ENCODE measurements at regions not wholly inside any gene's neighbourhood (a gene's known extent, or its start where the extent isn't known, plus 50 kb on each side); places are given as distances from the start of the nearest gene placed in this dataset.

DNA sequence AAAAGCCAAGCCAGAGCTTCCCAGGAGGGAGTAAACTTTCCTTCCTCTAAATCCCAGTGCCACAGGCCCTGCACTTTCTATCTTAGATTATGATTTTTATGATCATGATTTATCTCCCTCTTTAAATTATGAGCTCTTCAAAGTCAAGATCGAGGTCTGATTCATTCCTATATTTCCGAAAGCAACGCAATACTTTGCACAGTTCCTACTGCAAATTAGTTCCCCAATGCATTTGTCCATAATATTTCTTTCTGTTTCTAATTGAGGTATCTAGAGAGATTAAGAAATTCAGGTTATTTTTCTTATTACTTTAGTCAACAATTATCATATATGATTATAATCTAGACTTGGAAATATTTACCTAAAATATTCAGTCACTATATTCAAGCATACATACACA, 173.1 kb upstream of the LPP start:
- Histone ChIP-seq H3K9ac (ENCODE audit: control insufficient read depth, insufficient read depth, low read length) (no peak overlapping the region), H3K36me3 (ENCODE audit: control insufficient read depth in 2 of 2, insufficient read depth in 2 of 2, low read length in 1 of 2) (no peaks in the 10 kb centered on the region), H3K27ac (ENCODE audit: control insufficient read depth, insufficient read depth) (no peak overlapping the region), H3K4me3 (no peak overlapping the region), H3K4me2 (ENCODE audit: control insufficient read depth, insufficient read depth) (no peak overlapping the region), H3K27me3 (replicated peaks in 1 of 2; ENCODE audit: control insufficient read depth in 2 of 2, insufficient read depth in 2 of 2, low read length in 1 of 2) (no peaks in the 10 kb centered on the region; a peak in 1 of 4 replicates), H4K20me1 (ENCODE audit: control insufficient read depth, insufficient read depth) (no peaks in the 10 kb centered on the region), H3K79me2 (ENCODE audit: control insufficient read depth, insufficient read depth, low read length) (no peaks in the 10 kb centered on the region), H3K4me1 (ENCODE audit: control insufficient read depth, insufficient read depth, low read length) (peaks cover 2% of the 10 kb centered on the region), H3K9me3 (replicated peaks; ENCODE audit: control insufficient read depth, insufficient read depth, low read length) (no peaks in the 10 kb centered on the region; the same call in 2 of the 3 replicates), H2AFZ (ENCODE audit: control insufficient read depth, low read depth, low read length) (no peak overlapping the region)
- TF ChIP-seq ZNF622 (IDR thresholded peaks at IDR 0.05) = no peak
- no peak for TF ChIP-seq RAD51 (IDR thresholded peaks at IDR 0.05)
- TF ChIP-seq, protein P1, sequence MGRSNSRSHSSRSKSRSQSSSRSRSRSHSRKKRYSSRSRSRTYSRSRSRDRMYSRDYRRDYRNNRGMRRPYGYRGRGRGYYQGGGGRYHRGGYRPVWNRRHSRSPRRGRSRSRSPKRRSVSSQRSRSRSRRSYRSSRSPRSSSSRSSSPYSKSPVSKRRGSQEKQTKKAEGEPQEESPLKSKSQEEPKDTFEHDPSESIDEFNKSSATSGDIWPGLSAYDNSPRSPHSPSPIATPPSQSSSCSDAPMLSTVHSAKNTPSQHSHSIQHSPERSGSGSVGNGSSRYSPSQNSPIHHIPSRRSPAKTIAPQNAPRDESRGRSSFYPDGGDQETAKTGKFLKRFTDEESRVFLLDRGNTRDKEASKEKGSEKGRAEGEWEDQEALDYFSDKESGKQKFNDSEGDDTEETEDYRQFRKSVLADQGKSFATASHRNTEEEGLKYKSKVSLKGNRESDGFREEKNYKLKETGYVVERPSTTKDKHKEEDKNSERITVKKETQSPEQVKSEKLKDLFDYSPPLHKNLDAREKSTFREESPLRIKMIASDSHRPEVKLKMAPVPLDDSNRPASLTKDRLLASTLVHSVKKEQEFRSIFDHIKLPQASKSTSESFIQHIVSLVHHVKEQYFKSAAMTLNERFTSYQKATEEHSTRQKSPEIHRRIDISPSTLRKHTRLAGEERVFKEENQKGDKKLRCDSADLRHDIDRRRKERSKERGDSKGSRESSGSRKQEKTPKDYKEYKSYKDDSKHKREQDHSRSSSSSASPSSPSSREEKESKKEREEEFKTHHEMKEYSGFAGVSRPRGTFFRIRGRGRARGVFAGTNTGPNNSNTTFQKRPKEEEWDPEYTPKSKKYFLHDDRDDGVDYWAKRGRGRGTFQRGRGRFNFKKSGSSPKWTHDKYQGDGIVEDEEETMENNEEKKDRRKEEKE (IDR thresholded peaks at IDR 0.05) = no peak
- TF ChIP-seq, protein P2, sequence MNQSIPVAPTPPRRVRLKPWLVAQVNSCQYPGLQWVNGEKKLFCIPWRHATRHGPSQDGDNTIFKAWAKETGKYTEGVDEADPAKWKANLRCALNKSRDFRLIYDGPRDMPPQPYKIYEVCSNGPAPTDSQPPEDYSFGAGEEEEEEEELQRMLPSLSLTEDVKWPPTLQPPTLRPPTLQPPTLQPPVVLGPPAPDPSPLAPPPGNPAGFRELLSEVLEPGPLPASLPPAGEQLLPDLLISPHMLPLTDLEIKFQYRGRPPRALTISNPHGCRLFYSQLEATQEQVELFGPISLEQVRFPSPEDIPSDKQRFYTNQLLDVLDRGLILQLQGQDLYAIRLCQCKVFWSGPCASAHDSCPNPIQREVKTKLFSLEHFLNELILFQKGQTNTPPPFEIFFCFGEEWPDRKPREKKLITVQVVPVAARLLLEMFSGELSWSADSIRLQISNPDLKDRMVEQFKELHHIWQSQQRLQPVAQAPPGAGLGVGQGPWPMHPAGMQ (IDR thresholded peaks at IDR 0.05; ENCODE audit: borderline replicate concordance) = no peak
- TF ChIP-seq SMC3 (IDR thresholded peaks at IDR 0.05; ENCODE audit: borderline replicate concordance, low read length) = no peak
- TF ChIP-seq STAT3 (IDR thresholded peaks at IDR 0.05; ENCODE audit: low read depth, low read length) = no peak
- TF ChIP-seq, protein P3, sequence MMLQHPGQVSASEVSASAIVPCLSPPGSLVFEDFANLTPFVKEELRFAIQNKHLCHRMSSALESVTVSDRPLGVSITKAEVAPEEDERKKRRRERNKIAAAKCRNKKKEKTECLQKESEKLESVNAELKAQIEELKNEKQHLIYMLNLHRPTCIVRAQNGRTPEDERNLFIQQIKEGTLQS (IDR thresholded peaks at IDR 0.05; ENCODE audit: borderline replicate concordance, extremely low read depth, low read depth, low read length) = no peak
- no peak for TF ChIP-seq GATAD2B (conservative IDR thresholded peaks at IDR 0.05; ENCODE audit: low read depth)
- no peak for TF ChIP-seq TAF1 (IDR thresholded peaks at IDR 0.05; ENCODE audit: borderline replicate concordance, low read depth, low read length)
- no peak for TF ChIP-seq EP300 (IDR thresholded peaks at IDR 0.05; ENCODE audit: borderline replicate concordance in 1 of 2, control insufficient read depth in 1 of 2, low read depth in 2 of 2, low read length in 2 of 2)
- no peak for FAIRE-seq
- in situ Hi-C loops (cut with MboI) (no loop called here), intact Hi-C loops (cut with micrococcal nuclease; ENCODE audit: unreplicated experiment) (no loop called here)
- no peak for DNase-seq (ENCODE audit: low read depth, low spot score)
- ChIA-PET CTCF (no interaction called here), RAD21 (ENCODE audit: unreplicated experiment) (no interaction called here), SMC1A (ENCODE audit: uncharacterized antibody, unreplicated experiment) (no interaction called here), POLR2A (no interaction called here)
- ATAC-seq = no peak
- no TSS peak for BruUV-seq (replicated peaks)
- WGBS (ENCODE audit: insufficient coverage, insufficient replicate concordance, low lambda C conversion rate, missing lambda C conversion rate) = 56% methylated on average over 3 of the region's 3 CpGs
